ENCODE measurements at regions not wholly inside any gene's neighbourhood (a gene's known extent, or its start where the extent isn't known, plus 50 kb on each side); places are given as distances from the start of the nearest gene placed in this dataset.

DNA sequence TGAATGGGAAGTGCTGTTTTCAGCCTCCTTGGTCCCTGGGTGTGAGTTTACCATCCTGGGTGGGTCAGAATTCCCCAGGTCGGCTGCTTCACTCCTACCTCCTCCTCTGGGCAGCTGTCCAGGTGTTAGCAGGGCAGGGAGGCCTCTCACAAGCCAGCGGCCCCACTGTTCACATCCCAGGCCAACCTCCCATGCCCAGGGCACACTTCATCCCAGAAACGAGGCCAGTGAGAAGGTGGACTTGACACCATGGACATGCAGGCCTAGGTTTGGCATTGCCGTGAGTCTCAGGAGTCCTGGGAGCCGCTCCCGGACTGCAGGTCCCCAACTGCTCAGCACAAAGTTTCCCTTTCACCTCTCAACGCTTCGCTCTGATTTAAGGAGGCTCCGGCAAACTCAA lies 229.6 kb upstream of the IRX2 start:
- no peak overlapping the region for H2AFZ ChIP-seq (ENCODE audit: low read length)
- no peaks in the 10 kb centered on the region for H3K9me2 ChIP-seq (replicated peaks; ENCODE audit: low read length)
- POLR2A ChIA-PET (ENCODE audit: unreplicated experiment), result no interaction called here
- no peaks in the 10 kb centered on the region for H3K27me3 ChIP-seq (ENCODE audit: low read length)
- no peaks in the 10 kb centered on the region for H3F3A ChIP-seq (ENCODE audit: low read length, unreplicated experiment)
- DNase-seq (no peak), ATAC-seq (no peak)
- H4K20me1 ChIP-seq (ENCODE audit: low read length), result no peaks in the 10 kb centered on the region
- intact Hi-C loops (cut with micrococcal nuclease), result no loop called here
- H3K36me3 ChIP-seq (ENCODE audit: low read depth, low read length), result no peaks in the 10 kb centered on the region
- BruUV-seq (replicated peaks), result no TSS peak
- H3K9me3 ChIP-seq (ENCODE audit: low read length), result no peaks in the 10 kb centered on the region; the same call in 1 of the 2 replicates
- no peaks in the 10 kb centered on the region for H3K4me1 ChIP-seq (ENCODE audit: insufficient read depth, low read length)
- no peak overlapping the region for H3K27ac ChIP-seq (ENCODE audit: low read length)
- no peak for TF ChIP-seq EZH2 (IDR thresholded peaks at IDR 0.05; ENCODE audit: low read length, unreplicated experiment)
- TF ChIP-seq, protein P1, sequence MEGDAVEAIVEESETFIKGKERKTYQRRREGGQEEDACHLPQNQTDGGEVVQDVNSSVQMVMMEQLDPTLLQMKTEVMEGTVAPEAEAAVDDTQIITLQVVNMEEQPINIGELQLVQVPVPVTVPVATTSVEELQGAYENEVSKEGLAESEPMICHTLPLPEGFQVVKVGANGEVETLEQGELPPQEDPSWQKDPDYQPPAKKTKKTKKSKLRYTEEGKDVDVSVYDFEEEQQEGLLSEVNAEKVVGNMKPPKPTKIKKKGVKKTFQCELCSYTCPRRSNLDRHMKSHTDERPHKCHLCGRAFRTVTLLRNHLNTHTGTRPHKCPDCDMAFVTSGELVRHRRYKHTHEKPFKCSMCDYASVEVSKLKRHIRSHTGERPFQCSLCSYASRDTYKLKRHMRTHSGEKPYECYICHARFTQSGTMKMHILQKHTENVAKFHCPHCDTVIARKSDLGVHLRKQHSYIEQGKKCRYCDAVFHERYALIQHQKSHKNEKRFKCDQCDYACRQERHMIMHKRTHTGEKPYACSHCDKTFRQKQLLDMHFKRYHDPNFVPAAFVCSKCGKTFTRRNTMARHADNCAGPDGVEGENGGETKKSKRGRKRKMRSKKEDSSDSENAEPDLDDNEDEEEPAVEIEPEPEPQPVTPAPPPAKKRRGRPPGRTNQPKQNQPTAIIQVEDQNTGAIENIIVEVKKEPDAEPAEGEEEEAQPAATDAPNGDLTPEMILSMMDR (conservative IDR thresholded peaks at IDR 0.05; ENCODE audit: low read depth, low read length), result no peak
- TF ChIP-seq EZH2phosphoT487 (IDR thresholded peaks at IDR 0.05; ENCODE audit: borderline replicate concordance, low read length), result no peak
- H3K9ac ChIP-seq (ENCODE audit: low read length), result no peak overlapping the region
- H3K4me3 ChIP-seq (ENCODE audit: low read length), result no peak overlapping the region
- no peak overlapping the region for H3K4me2 ChIP-seq (ENCODE audit: low read length)
- no peaks in the 10 kb centered on the region for H3K79me2 ChIP-seq (ENCODE audit: low read length)
- CTCF ChIA-PET, result no interaction called here

DNA sequence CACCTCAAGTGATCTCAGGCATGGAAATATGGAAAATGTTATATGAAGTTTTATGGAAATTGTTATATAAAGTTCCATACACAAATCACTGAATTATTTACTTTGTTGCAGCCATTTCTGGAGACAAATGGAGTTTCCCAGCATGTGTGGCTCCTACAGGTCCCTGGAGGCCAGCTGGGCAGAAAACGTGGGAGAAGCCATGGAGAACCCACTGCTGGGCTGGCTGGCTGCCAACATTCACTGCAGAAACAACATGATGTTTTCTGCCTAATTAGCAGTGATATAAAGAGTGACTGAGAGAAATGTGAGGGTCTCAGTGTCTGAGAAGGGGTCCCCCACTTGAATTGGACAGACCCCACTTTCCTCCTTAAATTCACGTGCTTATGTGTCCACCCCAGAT lies 208.8 kb upstream of the IRX2 start:
- CTCF ChIA-PET, result no interaction called here
- POLR2A ChIA-PET (ENCODE audit: unreplicated experiment), result no interaction called here
- H3K4me3 ChIP-seq (ENCODE audit: low read length), result no peak overlapping the region
- no peaks in the 10 kb centered on the region for H3K36me3 ChIP-seq (ENCODE audit: low read depth, low read length)
- intact Hi-C loops (cut with micrococcal nuclease), result no loop called here
- no peak for DNase-seq
- H3F3A ChIP-seq (ENCODE audit: low read length, unreplicated experiment), result no peaks in the 10 kb centered on the region
- H3K9ac ChIP-seq (ENCODE audit: low read length), result no peak overlapping the region
- no peak for ATAC-seq
- no peaks in the 10 kb centered on the region for H3K9me2 ChIP-seq (replicated peaks; ENCODE audit: low read length)
- 0 out of 2 replicates have a peak, but pooled peaks cover 10% of the 10 kb centered on the region for H3K9me3 ChIP-seq (ENCODE audit: low read length)
- no peaks in the 10 kb centered on the region for H3K27me3 ChIP-seq (ENCODE audit: low read length)
- no peak for TF ChIP-seq EZH2phosphoT487 (IDR thresholded peaks at IDR 0.05; ENCODE audit: borderline replicate concordance, low read length)
- TF ChIP-seq EZH2 (IDR thresholded peaks at IDR 0.05; ENCODE audit: low read length, unreplicated experiment), result no peak
- TF ChIP-seq, protein P1 (conservative IDR thresholded peaks at IDR 0.05; ENCODE audit: low read depth, low read length), result no peak
- no peaks in the 10 kb centered on the region for H4K20me1 ChIP-seq (ENCODE audit: low read length)
- no peaks in the 10 kb centered on the region for H3K4me1 ChIP-seq (ENCODE audit: insufficient read depth, low read length)
- no TSS peak for BruUV-seq (replicated peaks)
- no peak overlapping the region for H2AFZ ChIP-seq (ENCODE audit: low read length)
- H3K4me2 ChIP-seq (ENCODE audit: low read length), result no peak overlapping the region
- H3K27ac ChIP-seq (ENCODE audit: low read length), result no peak overlapping the region
- no peaks in the 10 kb centered on the region for H3K79me2 ChIP-seq (ENCODE audit: low read length)

DNA sequence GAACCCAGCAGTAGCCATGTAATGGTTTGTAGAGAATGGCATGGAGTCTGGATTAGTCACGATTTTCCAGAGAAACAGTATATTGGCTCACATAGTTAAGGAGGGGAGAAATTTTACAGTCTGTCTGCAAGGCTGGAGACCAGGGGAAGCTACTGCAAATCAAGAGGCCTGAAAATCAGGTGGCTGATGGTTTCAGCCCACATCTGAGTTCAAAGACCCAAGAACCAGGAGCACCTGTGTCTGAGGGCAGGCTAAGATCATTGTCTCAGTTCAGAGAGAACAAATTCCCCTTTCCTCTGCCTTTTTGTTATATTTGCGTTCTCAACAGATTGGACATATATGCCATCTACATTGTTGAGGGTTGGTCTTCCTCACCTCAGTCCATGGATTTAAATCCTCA lies 207.5 kb upstream of the IRX2 start:
- Histone ChIP-seq H3K27me3 (ENCODE audit: low read length) (no peaks in the 10 kb centered on the region), H3K9me2 (replicated peaks; ENCODE audit: low read length) (no peaks in the 10 kb centered on the region), H2AFZ (ENCODE audit: low read length) (no peak overlapping the region), H4K20me1 (ENCODE audit: low read length) (no peaks in the 10 kb centered on the region), H3F3A (ENCODE audit: low read length, unreplicated experiment) (no peaks in the 10 kb centered on the region), H3K27ac (ENCODE audit: low read length) (no peak overlapping the region), H3K9ac (ENCODE audit: low read length) (no peak overlapping the region), H3K9me3 (ENCODE audit: low read length) (0 out of 2 replicates have a peak, but pooled peaks cover 15% of the 10 kb centered on the region), H3K36me3 (ENCODE audit: low read depth, low read length) (no peaks in the 10 kb centered on the region), H3K4me3 (ENCODE audit: low read length) (no peak overlapping the region), H3K4me1 (ENCODE audit: insufficient read depth, low read length) (no peaks in the 10 kb centered on the region), H3K79me2 (ENCODE audit: low read length) (no peaks in the 10 kb centered on the region), H3K4me2 (ENCODE audit: low read length) (no peak overlapping the region)
- intact Hi-C loops (cut with micrococcal nuclease), result no loop called here
- no peak for ATAC-seq
- no peak for DNase-seq
- BruUV-seq (replicated peaks), result no TSS peak
- TF ChIP-seq EZH2 (IDR thresholded peaks at IDR 0.05; ENCODE audit: low read length, unreplicated experiment), result no peak
- TF ChIP-seq, protein P1 (conservative IDR thresholded peaks at IDR 0.05; ENCODE audit: low read depth, low read length), result no peak
- TF ChIP-seq EZH2phosphoT487 (IDR thresholded peaks at IDR 0.05; ENCODE audit: borderline replicate concordance, low read length), result no peak
- ChIA-PET CTCF (no interaction called here), POLR2A (ENCODE audit: unreplicated experiment) (no interaction called here)
